ENCODE measurements at regions not wholly inside any gene's neighbourhood (a gene's known extent, or its start where the extent isn't known, plus 50 kb on each side); places are given as distances from the start of the nearest gene placed in this dataset.

GRCh38 chr18:29434650-29435049, 1257.7 kb upstream of the CDH2 start:
- Histone ChIP-seq H3K36me3 (ENCODE audit: control insufficient read depth, insufficient read depth, low read length) (no peaks in the 10 kb centered on the region), H3K27me3 (replicated peaks; ENCODE audit: control insufficient read depth, insufficient read depth, low read length) (no peaks in the 10 kb centered on the region), H3K4me3 (replicated peaks; ENCODE audit: low read depth, low read length) (no peak overlapping the region)
- no peak for TF ChIP-seq CTCF (IDR thresholded peaks at IDR 0.05; ENCODE audit: insufficient read depth, low read length, poor library complexity, severe bottlenecking)
- no peak for DNase-seq (ENCODE audit: extremely low read depth, insufficient read length)

GRCh38 chr18:29430416-29430815, 1253.5 kb upstream of the CDH2 start:
- DNase-seq (ENCODE audit: extremely low read depth, insufficient read length): no peak
- Histone ChIP-seq H3K36me3 (ENCODE audit: control insufficient read depth, insufficient read depth, low read length) (no peaks in the 10 kb centered on the region), H3K27me3 (replicated peaks; ENCODE audit: control insufficient read depth, insufficient read depth, low read length) (no peaks in the 10 kb centered on the region), H3K4me3 (replicated peaks; ENCODE audit: low read depth, low read length) (no peak overlapping the region)
- TF ChIP-seq CTCF (IDR thresholded peaks at IDR 0.05; ENCODE audit: insufficient read depth, low read length, poor library complexity, severe bottlenecking): no peak

- H3K36me3 ChIP-seq (ENCODE audit: control insufficient read depth, insufficient read depth, low read length): no peaks in the 10 kb centered on the region
- DNase-seq (ENCODE audit: extremely low read depth, insufficient read length): no peak
- H3K4me3 ChIP-seq (replicated peaks; ENCODE audit: low read depth, low read length): no peak overlapping the region
- H3K27me3 ChIP-seq (replicated peaks; ENCODE audit: control insufficient read depth, insufficient read depth, low read length): no peaks in the 10 kb centered on the region
- TF ChIP-seq CTCF (IDR thresholded peaks at IDR 0.05; ENCODE audit: insufficient read depth, low read length, poor library complexity, severe bottlenecking): no peak
These were observed 1241.2 kb upstream of the CDH2 start for GRCh38 chr18:29418136-29418535.

- H3K36me3 ChIP-seq (ENCODE audit: control insufficient read depth, insufficient read depth, low read length): no peaks in the 10 kb centered on the region
- DNase-seq (ENCODE audit: extremely low read depth, insufficient read length): no peak
- H3K4me3 ChIP-seq (replicated peaks; ENCODE audit: low read depth, low read length): no peak overlapping the region
- no peak for TF ChIP-seq CTCF (IDR thresholded peaks at IDR 0.05; ENCODE audit: insufficient read depth, low read length, poor library complexity, severe bottlenecking)
- H3K27me3 ChIP-seq (replicated peaks; ENCODE audit: control insufficient read depth, insufficient read depth, low read length): no peaks in the 10 kb centered on the region
These were observed 1230.1 kb upstream of the CDH2 start for GRCh38 chr18:29406996-29407395.

GRCh38 chr18:29397536-29397935, 1220.6 kb upstream of the CDH2 start:
- Histone ChIP-seq H3K27me3 (replicated peaks; ENCODE audit: control insufficient read depth, insufficient read depth, low read length) (no peaks in the 10 kb centered on the region), H3K4me3 (replicated peaks; ENCODE audit: low read depth, low read length) (no peak overlapping the region), H3K36me3 (ENCODE audit: control insufficient read depth, insufficient read depth, low read length) (no peaks in the 10 kb centered on the region)
- no peak for TF ChIP-seq CTCF (IDR thresholded peaks at IDR 0.05; ENCODE audit: insufficient read depth, low read length, poor library complexity, severe bottlenecking)
- no peak for DNase-seq (ENCODE audit: extremely low read depth, insufficient read length)
